H1 (cell line): ENCODE measurements at regions not wholly inside any gene's neighbourhood (a gene's known extent, or its start where the extent isn't known, plus 50 kb on each side); places are given as distances from the start of the nearest gene placed in this dataset.

Experiments
- CBX8 ChIP-seq: fragments of 300-800, 300-1000 bp; sonication (generic); IDR thresholded peaks from 2 replicates; pipeline ENCODE4 v1.7.1; 2016; ENCODE audit warnings: low read depth, low read length, borderline replicate concordance
- EGR1 ChIP-seq: IDR thresholded peaks from 2 replicates; pipeline ENCODE4 v1.6.1; 2011; ENCODE audit warnings: low read depth, low read length, borderline replicate concordance
- JUND ChIP-seq: IDR thresholded peaks from 2 replicates; pipeline ENCODE4 v1.6.1; 2011; ENCODE audit warnings: mild to moderate bottlenecking, improper control_type of control experiment, low read length
- KDM1A ChIP-seq: fragments of 200-600, 300-600 bp; sonication (generic); IDR thresholded peaks from 2 replicates; pipeline ENCODE4 v1.7.1; 2016; ENCODE audit warnings: mild to moderate bottlenecking, low read length, borderline replicate concordance
- RNF2 ChIP-seq: fragments of 200-900, 300-1000 bp; sonication (generic); IDR thresholded peaks from 2 replicates; pipeline ENCODE4 v1.7.1; 2016; ENCODE audit warnings: borderline replicate concordance, low read depth, mild to moderate bottlenecking, antibody characterized with exemption, low read length; ENCODE audit not compliant: poor library complexity, severe bottlenecking; ENCODE audit errors: missing control alignments
- TAF1 ChIP-seq: IDR thresholded peaks from 2 replicates; pipeline ENCODE4 v1.6.1; 2011; ENCODE audit warnings: mild to moderate bottlenecking, low read depth, low read length
- YY1 ChIP-seq: IDR thresholded peaks from 2 replicates; pipeline ENCODE4 v1.6.1; 2011; ENCODE audit warnings: low read depth, mild to moderate bottlenecking, low read length
- TF ChIP-seq, protein P1 (sequence below): fragments of 300-600 bp; sonication (generic); IDR thresholded peaks from 2 replicates; pipeline ENCODE4 v1.7.1; 2012; ENCODE audit warnings: low read length, moderate library complexity, mild to moderate bottlenecking, inconsistent platforms; ENCODE audit not compliant: insufficient replicate concordance
- TF ChIP-seq, protein P2 (sequence below): IDR thresholded peaks from 2 replicates; pipeline ENCODE4 v1.6.1; 2012; ENCODE audit warnings: inconsistent platforms
- TF ChIP-seq, protein P3 (sequence below): IDR thresholded peaks from 2 replicates; pipeline ENCODE4 v1.6.1; 2012; ENCODE audit warnings: low read length, inconsistent platforms

- TF ChIP-seq, protein P1, sequence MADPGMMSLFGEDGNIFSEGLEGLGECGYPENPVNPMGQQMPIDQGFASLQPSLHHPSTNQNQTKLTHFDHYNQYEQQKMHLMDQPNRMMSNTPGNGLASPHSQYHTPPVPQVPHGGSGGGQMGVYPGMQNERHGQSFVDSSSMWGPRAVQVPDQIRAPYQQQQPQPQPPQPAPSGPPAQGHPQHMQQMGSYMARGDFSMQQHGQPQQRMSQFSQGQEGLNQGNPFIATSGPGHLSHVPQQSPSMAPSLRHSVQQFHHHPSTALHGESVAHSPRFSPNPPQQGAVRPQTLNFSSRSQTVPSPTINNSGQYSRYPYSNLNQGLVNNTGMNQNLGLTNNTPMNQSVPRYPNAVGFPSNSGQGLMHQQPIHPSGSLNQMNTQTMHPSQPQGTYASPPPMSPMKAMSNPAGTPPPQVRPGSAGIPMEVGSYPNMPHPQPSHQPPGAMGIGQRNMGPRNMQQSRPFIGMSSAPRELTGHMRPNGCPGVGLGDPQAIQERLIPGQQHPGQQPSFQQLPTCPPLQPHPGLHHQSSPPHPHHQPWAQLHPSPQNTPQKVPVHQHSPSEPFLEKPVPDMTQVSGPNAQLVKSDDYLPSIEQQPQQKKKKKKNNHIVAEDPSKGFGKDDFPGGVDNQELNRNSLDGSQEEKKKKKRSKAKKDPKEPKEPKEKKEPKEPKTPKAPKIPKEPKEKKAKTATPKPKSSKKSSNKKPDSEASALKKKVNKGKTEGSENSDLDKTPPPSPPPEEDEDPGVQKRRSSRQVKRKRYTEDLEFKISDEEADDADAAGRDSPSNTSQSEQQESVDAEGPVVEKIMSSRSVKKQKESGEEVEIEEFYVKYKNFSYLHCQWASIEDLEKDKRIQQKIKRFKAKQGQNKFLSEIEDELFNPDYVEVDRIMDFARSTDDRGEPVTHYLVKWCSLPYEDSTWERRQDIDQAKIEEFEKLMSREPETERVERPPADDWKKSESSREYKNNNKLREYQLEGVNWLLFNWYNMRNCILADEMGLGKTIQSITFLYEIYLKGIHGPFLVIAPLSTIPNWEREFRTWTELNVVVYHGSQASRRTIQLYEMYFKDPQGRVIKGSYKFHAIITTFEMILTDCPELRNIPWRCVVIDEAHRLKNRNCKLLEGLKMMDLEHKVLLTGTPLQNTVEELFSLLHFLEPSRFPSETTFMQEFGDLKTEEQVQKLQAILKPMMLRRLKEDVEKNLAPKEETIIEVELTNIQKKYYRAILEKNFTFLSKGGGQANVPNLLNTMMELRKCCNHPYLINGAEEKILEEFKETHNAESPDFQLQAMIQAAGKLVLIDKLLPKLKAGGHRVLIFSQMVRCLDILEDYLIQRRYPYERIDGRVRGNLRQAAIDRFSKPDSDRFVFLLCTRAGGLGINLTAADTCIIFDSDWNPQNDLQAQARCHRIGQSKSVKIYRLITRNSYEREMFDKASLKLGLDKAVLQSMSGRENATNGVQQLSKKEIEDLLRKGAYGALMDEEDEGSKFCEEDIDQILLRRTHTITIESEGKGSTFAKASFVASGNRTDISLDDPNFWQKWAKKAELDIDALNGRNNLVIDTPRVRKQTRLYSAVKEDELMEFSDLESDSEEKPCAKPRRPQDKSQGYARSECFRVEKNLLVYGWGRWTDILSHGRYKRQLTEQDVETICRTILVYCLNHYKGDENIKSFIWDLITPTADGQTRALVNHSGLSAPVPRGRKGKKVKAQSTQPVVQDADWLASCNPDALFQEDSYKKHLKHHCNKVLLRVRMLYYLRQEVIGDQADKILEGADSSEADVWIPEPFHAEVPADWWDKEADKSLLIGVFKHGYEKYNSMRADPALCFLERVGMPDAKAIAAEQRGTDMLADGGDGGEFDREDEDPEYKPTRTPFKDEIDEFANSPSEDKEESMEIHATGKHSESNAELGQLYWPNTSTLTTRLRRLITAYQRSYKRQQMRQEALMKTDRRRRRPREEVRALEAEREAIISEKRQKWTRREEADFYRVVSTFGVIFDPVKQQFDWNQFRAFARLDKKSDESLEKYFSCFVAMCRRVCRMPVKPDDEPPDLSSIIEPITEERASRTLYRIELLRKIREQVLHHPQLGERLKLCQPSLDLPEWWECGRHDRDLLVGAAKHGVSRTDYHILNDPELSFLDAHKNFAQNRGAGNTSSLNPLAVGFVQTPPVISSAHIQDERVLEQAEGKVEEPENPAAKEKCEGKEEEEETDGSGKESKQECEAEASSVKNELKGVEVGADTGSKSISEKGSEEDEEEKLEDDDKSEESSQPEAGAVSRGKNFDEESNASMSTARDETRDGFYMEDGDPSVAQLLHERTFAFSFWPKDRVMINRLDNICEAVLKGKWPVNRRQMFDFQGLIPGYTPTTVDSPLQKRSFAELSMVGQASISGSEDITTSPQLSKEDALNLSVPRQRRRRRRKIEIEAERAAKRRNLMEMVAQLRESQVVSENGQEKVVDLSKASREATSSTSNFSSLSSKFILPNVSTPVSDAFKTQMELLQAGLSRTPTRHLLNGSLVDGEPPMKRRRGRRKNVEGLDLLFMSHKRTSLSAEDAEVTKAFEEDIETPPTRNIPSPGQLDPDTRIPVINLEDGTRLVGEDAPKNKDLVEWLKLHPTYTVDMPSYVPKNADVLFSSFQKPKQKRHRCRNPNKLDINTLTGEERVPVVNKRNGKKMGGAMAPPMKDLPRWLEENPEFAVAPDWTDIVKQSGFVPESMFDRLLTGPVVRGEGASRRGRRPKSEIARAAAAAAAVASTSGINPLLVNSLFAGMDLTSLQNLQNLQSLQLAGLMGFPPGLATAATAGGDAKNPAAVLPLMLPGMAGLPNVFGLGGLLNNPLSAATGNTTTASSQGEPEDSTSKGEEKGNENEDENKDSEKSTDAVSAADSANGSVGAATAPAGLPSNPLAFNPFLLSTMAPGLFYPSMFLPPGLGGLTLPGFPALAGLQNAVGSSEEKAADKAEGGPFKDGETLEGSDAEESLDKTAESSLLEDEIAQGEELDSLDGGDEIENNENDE = no peak
- no peak for TF ChIP-seq JUND
- TF ChIP-seq RNF2 = no peak
- TF ChIP-seq, protein P2, sequence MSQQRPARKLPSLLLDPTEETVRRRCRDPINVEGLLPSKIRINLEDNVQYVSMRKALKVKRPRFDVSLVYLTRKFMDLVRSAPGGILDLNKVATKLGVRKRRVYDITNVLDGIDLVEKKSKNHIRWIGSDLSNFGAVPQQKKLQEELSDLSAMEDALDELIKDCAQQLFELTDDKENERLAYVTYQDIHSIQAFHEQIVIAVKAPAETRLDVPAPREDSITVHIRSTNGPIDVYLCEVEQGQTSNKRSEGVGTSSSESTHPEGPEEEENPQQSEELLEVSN = no peak
- TF ChIP-seq TAF1 = no peak
- TF ChIP-seq, protein P3, sequence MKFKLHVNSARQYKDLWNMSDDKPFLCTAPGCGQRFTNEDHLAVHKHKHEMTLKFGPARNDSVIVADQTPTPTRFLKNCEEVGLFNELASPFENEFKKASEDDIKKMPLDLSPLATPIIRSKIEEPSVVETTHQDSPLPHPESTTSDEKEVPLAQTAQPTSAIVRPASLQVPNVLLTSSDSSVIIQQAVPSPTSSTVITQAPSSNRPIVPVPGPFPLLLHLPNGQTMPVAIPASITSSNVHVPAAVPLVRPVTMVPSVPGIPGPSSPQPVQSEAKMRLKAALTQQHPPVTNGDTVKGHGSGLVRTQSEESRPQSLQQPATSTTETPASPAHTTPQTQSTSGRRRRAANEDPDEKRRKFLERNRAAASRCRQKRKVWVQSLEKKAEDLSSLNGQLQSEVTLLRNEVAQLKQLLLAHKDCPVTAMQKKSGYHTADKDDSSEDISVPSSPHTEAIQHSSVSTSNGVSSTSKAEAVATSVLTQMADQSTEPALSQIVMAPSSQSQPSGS = no peak
- no peak for TF ChIP-seq EGR1
- TF ChIP-seq YY1 = no peak
- TF ChIP-seq KDM1A = no peak
- TF ChIP-seq CBX8 = no peak
Measured at GRCh38 chr11:38968951-38969350, 2370.9 kb upstream of the RAG2 start (continued).
